GM12801 (cell line): ENCODE measurements at regions not wholly inside any gene's neighbourhood (a gene's known extent, or its start where the extent isn't known, plus 50 kb on each side); places are given as distances from the start of the nearest gene placed in this dataset.

Experiments used
- TF ChIP-seq, protein P1 (sequence below): IDR thresholded peaks from one replicate; pipeline ENCODE4 v1.5.1; 2011; ENCODE audit warnings: control low read depth; ENCODE audit not compliant: insufficient read length; ENCODE audit errors: extremely low read depth

DNA sequence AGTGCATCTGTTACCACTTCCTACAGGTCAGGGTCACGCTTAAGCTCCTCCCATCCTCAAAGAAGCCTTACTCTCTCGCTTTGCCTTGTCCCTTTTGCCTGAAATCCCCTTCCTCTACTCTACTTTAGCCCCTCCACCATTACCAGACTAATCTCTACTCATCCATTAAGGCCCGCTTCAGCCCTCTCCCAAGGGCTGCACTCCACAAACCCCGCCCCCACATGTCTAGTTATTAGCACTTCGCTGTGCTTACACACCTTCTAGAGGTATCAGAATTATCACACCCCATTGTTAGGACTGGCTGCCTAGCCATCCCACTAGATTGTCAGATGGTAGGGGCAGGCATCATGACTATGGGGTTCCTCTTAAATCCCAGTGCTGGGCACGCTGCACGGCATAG is 565.7 kb upstream of the WWC1 start:
- TF ChIP-seq, protein P1, sequence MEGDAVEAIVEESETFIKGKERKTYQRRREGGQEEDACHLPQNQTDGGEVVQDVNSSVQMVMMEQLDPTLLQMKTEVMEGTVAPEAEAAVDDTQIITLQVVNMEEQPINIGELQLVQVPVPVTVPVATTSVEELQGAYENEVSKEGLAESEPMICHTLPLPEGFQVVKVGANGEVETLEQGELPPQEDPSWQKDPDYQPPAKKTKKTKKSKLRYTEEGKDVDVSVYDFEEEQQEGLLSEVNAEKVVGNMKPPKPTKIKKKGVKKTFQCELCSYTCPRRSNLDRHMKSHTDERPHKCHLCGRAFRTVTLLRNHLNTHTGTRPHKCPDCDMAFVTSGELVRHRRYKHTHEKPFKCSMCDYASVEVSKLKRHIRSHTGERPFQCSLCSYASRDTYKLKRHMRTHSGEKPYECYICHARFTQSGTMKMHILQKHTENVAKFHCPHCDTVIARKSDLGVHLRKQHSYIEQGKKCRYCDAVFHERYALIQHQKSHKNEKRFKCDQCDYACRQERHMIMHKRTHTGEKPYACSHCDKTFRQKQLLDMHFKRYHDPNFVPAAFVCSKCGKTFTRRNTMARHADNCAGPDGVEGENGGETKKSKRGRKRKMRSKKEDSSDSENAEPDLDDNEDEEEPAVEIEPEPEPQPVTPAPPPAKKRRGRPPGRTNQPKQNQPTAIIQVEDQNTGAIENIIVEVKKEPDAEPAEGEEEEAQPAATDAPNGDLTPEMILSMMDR = no peak

DNA sequence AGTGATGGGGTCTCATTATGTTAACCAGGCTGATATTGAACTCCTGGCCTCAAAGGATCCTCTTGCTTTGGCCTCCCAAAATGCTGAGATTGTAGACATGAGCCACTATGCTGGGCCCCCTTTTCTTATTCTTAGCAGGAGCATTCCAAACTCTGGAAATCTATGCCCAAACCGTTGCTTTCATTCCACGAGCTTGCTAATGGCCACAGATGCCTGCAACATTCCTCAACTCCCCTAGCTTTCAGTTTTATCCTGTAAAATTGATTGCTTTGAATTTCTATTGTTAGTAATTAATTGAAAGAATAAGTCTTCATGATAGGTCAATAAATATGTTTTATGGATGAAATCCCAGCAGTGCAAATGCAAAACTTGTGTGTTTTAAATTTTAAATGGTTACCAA is 564.8 kb upstream of the WWC1 start:
- TF ChIP-seq, protein P1 = no peak

DNA sequence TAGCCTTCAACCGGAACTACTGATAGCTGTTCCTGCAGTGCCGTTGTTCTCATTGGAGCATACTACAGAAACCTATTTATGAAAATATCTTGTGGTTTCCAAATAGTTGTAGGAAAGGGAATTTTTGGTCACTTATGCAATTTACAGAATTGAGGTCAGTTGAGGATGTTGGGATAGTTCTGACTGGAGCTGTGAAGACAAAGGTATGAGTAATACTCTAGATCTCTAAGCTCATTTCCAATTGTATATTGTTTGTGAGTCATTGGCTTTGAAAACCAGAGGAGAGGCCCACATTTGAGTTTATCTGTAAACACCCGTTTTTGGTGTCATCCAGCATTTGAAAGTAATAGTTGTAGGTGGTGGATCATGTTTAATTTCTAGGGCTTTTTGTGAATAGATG is 561.3 kb upstream of the WWC1 start:
- TF ChIP-seq, protein P1 = no peak

DNA sequence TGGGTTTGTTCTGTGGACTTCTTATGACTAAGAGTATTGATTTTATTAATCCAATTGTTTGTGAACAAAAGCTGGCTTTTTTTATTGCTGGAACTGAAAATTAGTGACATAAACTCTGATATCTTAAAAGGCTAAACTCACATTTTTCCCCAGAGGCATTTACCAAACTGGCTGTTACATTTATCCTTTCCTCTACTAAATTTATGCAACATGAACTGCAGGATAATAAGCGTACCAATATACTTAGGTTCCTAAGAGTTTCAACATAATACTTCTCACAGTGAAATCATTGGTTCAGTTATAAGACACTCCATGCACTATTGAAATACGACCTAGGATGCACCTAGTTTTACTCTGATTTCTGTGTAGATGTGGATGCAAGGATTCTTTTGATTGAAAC is 560.8 kb upstream of the WWC1 start:
- TF ChIP-seq, protein P1 = no peak

DNA sequence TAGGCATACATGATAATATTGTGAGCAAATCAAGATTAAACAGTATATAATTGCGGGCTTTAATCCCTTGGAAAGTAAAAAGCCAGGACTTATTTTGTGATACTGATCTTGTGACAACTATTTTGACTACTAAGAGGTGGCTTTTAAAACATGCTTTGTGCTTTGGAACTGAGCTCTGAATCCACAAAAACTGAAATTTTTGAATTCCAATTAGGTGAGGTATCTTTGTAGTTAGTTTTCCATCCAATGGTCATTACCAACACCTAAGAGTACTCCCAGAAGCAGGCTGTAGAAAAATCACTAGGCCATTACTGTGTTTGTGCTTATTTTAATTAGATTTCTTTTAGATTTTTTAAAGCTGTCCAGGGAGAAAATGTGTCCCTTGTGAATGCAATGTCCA is 559.5 kb upstream of the WWC1 start:
- TF ChIP-seq, protein P1 = no peak

DNA sequence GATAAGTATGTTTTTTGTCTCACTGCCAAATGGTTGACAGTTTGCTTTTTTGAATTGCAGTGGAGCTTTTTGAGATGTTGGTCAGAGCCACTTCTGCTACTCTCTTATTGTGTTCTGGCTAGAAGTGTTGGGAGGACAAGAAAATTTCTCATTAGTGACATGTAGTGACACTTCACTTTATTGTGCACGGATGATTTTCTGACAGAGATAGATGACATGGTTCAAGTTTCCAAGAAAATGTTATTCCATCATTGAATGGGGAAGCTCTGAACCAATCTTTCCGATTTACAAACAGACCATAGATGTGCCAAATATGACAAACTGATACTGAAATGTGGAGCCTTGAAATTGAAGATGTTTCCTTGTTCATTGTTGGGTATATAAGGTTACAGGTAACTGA is 558.9 kb upstream of the WWC1 start:
- TF ChIP-seq, protein P1 = no peak

DNA sequence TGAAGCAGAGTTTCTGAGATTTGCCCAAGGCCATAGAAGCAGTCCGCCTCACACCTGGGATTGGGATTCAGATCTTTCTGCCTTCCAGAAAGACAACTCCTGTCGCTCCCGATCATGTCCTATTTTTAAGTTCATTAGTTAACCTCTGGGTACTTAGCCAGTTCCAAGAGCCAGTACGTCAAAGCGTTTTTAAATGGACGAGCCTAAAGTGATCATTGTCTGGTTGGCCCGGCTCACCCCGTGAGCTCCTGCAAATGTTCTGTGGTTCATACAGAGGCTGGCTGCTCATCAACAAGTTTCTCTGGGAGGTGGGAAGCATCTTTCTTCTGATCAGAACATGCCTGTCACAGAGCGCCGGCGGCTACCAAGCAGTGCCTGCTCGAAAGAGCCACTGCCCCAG is 554.5 kb upstream of the WWC1 start:
- TF ChIP-seq, protein P1 = no peak
